GM19025 (cell line): ENCODE measurements at regions not wholly inside any gene's neighbourhood (a gene's known extent, or its start where the extent isn't known, plus 50 kb on each side); places are given as distances from the start of the nearest gene placed in this dataset.

ENCODE experiments used
- ATAC-seq: cut with Tn5 transposase; IDR thresholded peaks from one replicate; pipeline ENCODE4 v1.9.1; 2021; ENCODE audit warnings: mild to moderate bottlenecking, low read depth, moderate library complexity; ENCODE audit not compliant: unreplicated experiment

GRCh38 chr20:58094160-58094559 is 134.3 kb downstream of the ANKRD60 start:
- no peak for ATAC-seq

GRCh38 chr20:58092871-58093270 is 135.6 kb downstream of the ANKRD60 start:
- ATAC-seq: no peak

GRCh38 chr20:58092353-58092752 is 136.1 kb downstream of the ANKRD60 start:
- ATAC-seq: no peak

- ATAC-seq: no peak
These were observed 136.6 kb downstream of the ANKRD60 start for GRCh38 chr20:58091810-58092209.

- no peak for ATAC-seq
These were observed 138.3 kb downstream of the ANKRD60 start for GRCh38 chr20:58090161-58090560.

GRCh38 chr20:58088625-58089024 is 139.8 kb downstream of the ANKRD60 start:
- no peak for ATAC-seq

GRCh38 chr20:58088105-58088504 is 140.3 kb downstream of the ANKRD60 start:
- ATAC-seq: no peak

- no peak for ATAC-seq
These were observed 140.9 kb downstream of the ANKRD60 start for GRCh38 chr20:58087562-58087858.

- no peak for ATAC-seq
These were observed 141.5 kb downstream of the ANKRD60 start for GRCh38 chr20:58086763-58087561.

- no peak for ATAC-seq
These were observed 143.5 kb downstream of the ANKRD60 start for GRCh38 chr20:58084966-58085365.

- no peak for ATAC-seq
These were observed 143.9 kb downstream of the ANKRD60 start for GRCh38 chr20:58084566-58084965.

- ATAC-seq: no peak
These were observed 146.6 kb downstream of the ANKRD60 start for GRCh38 chr20:58081846-58082245.

GRCh38 chr20:58078741-58079522 is 149.5 kb downstream of the ANKRD60 start:
- no peak for ATAC-seq

GRCh38 chr20:58077282-58077681 is 151.2 kb downstream of the ANKRD60 start:
- ATAC-seq: no peak

- ATAC-seq: no peak
These were observed 152.0 kb downstream of the ANKRD60 start for GRCh38 chr20:58076405-58076804.

GRCh38 chr20:58075586-58076345 is 152.7 kb downstream of the ANKRD60 start:
- no peak for ATAC-seq

GRCh38 chr20:58073945-58074856 is 154.3 kb downstream of the ANKRD60 start:
- ATAC-seq: no peak

- ATAC-seq: no peak
These were observed 155.5 kb downstream of the ANKRD60 start for GRCh38 chr20:58072695-58073671.

GRCh38 chr20:58071991-58072390 is 156.5 kb downstream of the ANKRD60 start:
- no peak for ATAC-seq
